IMR-90 (cell line): ENCODE measurements at regions not wholly inside any gene's neighbourhood (a gene's known extent, or its start where the extent isn't known, plus 50 kb on each side); places are given as distances from the start of the nearest gene placed in this dataset.

ENCODE experiments used
- ATAC-seq: fragments of 200-7000 bp; cut with Tn5 transposase; 2 replicates; pipeline ENCODE4 v1.9.1; 2020; ENCODE audit warnings: low read depth, mild to moderate bottlenecking, moderate library complexity
- BruUV-seq: library from RNA; stranded (reverse); fragments of 400-500 nt; replicated peaks from 2 replicates; lab custom pipeline; 2021; lab: Mats Ljungman, UMichigan
- CTCF ChIA-PET: fragments of 300-600 bp; formaldehyde crosslinking; extraction: SDS; loops from one replicate; lab custom pipeline; 2021; ENCODE audit warnings: antibody characterized with exemption; lab: Yijun Ruan, JAX
- POLR2A ChIA-PET: fragments of 300-600 bp; sonication (Branson Sonifier 250); formaldehyde crosslinking; loops from one replicate; lab custom pipeline; 2022; ENCODE audit warnings: antibody characterized with exemption; ENCODE audit not compliant: unreplicated experiment; lab: Charles Lee
- DNase-seq: peaks from one replicate; pipeline ENCODE4 v3.0.0; 2013
- H2AFZ ChIP-seq: replicated peaks from 2 replicates; pipeline ENCODE3; 2013; ENCODE audit warnings: low read length, mild to moderate bottlenecking; ENCODE audit not compliant: poor library complexity
- H2AK5ac ChIP-seq: 2 replicates; pipeline ENCODE4 v1.6.1; 2013; ENCODE audit warnings: low read depth, low read length, inconsistent platforms
- H2AK9ac ChIP-seq: replicated peaks from 2 replicates; pipeline ENCODE3; 2013; ENCODE audit warnings: mild to moderate bottlenecking, low read depth, low read length, moderate library complexity; ENCODE audit not compliant: poor library complexity
- H2BK120ac ChIP-seq: 2 replicates; pipeline ENCODE4 v1.6.1; 2013; ENCODE audit warnings: low read depth, low read length, inconsistent platforms
- H2BK15ac ChIP-seq: 3 replicates; pipeline ENCODE4 v1.6.1; 2013; ENCODE audit warnings: low read depth, low read length, inconsistent platforms
- H2BK20ac ChIP-seq: 2 replicates; pipeline ENCODE4 v1.6.1; 2013; ENCODE audit warnings: low read depth, mild to moderate bottlenecking, inconsistent platforms, low read length, moderate library complexity
- H2BK5ac ChIP-seq: 2 replicates; pipeline ENCODE4 v1.6.1; 2013; ENCODE audit warnings: mild to moderate bottlenecking, low read depth, low read length, inconsistent platforms; ENCODE audit not compliant: poor library complexity, severe bottlenecking
- H3K14ac ChIP-seq: replicated peaks from 2 replicates; pipeline ENCODE4 v1.6.1; 2013; ENCODE audit warnings: low read depth, low read length, inconsistent platforms
- H3K18ac ChIP-seq: 2 replicates; pipeline ENCODE4 v1.6.1; 2013; ENCODE audit warnings: low read depth, low read length, control low read depth
- H3K23ac ChIP-seq: 2 replicates; pipeline ENCODE4 v1.6.1; 2013; ENCODE audit warnings: low read depth, low read length, inconsistent platforms
- H3K27ac ChIP-seq: 2 replicates; pipeline ENCODE4 v1.5.1; 2013; ENCODE audit warnings: mild to moderate bottlenecking, control low read depth, low read length; ENCODE audit not compliant: insufficient read depth
- H3K27me3 ChIP-seq: 2 replicates; pipeline ENCODE4 v1.6.1; 2013; ENCODE audit warnings: low read length; ENCODE audit not compliant: control insufficient read depth, insufficient read depth
- H3K36me3 ChIP-seq: 2 replicates; pipeline ENCODE4 v1.6.1; 2013; ENCODE audit warnings: low read length, mixed read lengths; ENCODE audit not compliant: control insufficient read depth, insufficient read depth
- H3K4ac ChIP-seq: 2 replicates; pipeline ENCODE4 v1.6.1; 2013; ENCODE audit warnings: low read depth, low read length, inconsistent platforms
- H3K4me1 ChIP-seq: 2 replicates; pipeline ENCODE4 v1.6.1; 2013; ENCODE audit warnings: low read length, mixed read lengths; ENCODE audit not compliant: control insufficient read depth, insufficient read depth
- H3K4me2 ChIP-seq: 2 replicates; pipeline ENCODE4 v1.6.1; 2013; ENCODE audit warnings: low read depth, mild to moderate bottlenecking, control low read depth, low read length, moderate library complexity
- H3K4me3 ChIP-seq: 2 replicates; pipeline ENCODE4 v1.5.1; 2013; ENCODE audit warnings: low read depth, mild to moderate bottlenecking, control low read depth, low read length, moderate library complexity; ENCODE audit not compliant: insufficient read depth
- H3K56ac ChIP-seq: 2 replicates; pipeline ENCODE4 v1.6.1; 2013; ENCODE audit warnings: low read length, inconsistent platforms; ENCODE audit not compliant: insufficient read depth; ENCODE audit errors: extremely low read depth
- H3K79me1 ChIP-seq, 2 experiments: 2 replicates each; pipeline ENCODE4 v1.6.1; 2013; ENCODE audit warnings: low read length in 2 of 2, inconsistent platforms in 1 of 2, low read depth in 1 of 2
- H3K9ac ChIP-seq: 2 replicates; pipeline ENCODE4 v1.6.1; 2013; ENCODE audit warnings: low read depth, low read length, control low read depth
- H3K9me1 ChIP-seq: 2 replicates; pipeline ENCODE4 v1.6.1; 2013; ENCODE audit warnings: low read length, inconsistent platforms; ENCODE audit not compliant: insufficient read depth
- H3K9me3 ChIP-seq: 2 replicates; pipeline ENCODE4 v1.6.1; 2013; ENCODE audit warnings: low read length; ENCODE audit not compliant: control insufficient read depth, insufficient read depth
- H4K20me1 ChIP-seq: 2 replicates; pipeline ENCODE4 v1.6.1; 2013; ENCODE audit warnings: low read length, inconsistent platforms; ENCODE audit not compliant: insufficient read depth
- H4K5ac ChIP-seq: 2 replicates; pipeline ENCODE4 v1.6.1; 2013; ENCODE audit warnings: mild to moderate bottlenecking, low read depth, low read length, control low read depth
- H4K8ac ChIP-seq, 2 experiments: 2 replicates each; pipeline ENCODE4 v1.6.1; 2013; ENCODE audit warnings: low read depth in 2 of 2, low read length in 2 of 2, control low read depth in 1 of 2, inconsistent platforms in 1 of 2
- H4K91ac ChIP-seq: 2 replicates; pipeline ENCODE4 v1.6.1; 2013; ENCODE audit warnings: low read depth, low read length, inconsistent platforms; ENCODE audit not compliant: insufficient read depth
- CHD1 ChIP-seq: IDR thresholded peaks from 2 replicates; pipeline ENCODE4 v1.6.1; 2012; ENCODE audit warnings: low read depth, low read length, improper control_type of control experiment
- WGBS, 2 experiments: methylation state at CpG; one replicate each; pipeline versions ENCODE4 v1.1.5 to v1.1.7; 2013; ENCODE audit warnings: missing lambda C conversion rate in 2 of 2; ENCODE audit not compliant: insufficient read length in 1 of 2; ENCODE audit errors: extremely low coverage in 2 of 2; 5-methylcytosine and 5-hydroxymethylcytosine counted together
- dilution Hi-C: fragments of 300-500 bp; cut with HindIII; formaldehyde crosslinking; loops from one replicate; pipeline ENCODE4 v1.14.3; 2018; ENCODE audit warnings: low sequenced_read_pairs; ENCODE audit not compliant: unreplicated experiment
- in situ Hi-C: fragments of 300-500 bp; cut with MboI; formaldehyde crosslinking; loops from 3 replicates; pipeline ENCODE4 v1.14.3; 2019; ENCODE audit warnings: low sequenced_read_pairs, inconsistent platforms, mixed read lengths
- intact Hi-C: fragments of 100-400 bp; cut with micrococcal nuclease; formaldehyde crosslinking; loops from 2 replicates; pipeline ENCODE4 v1.10.0; 2022

- H3K4me2 ChIP-seq, result no peak overlapping the region
- H3K56ac ChIP-seq, result no peak overlapping the region
- no peak overlapping the region for H2AK5ac ChIP-seq
- ATAC-seq, result no peak
- TF ChIP-seq CHD1, result no peak
- H3K27me3 ChIP-seq, result no peaks in the 10 kb centered on the region
- no peak overlapping the region for H4K91ac ChIP-seq
- H3K23ac ChIP-seq, result no peak overlapping the region
- no peak for DNase-seq
- in situ Hi-C loops (no loop called here), dilution Hi-C loops (no loop called here), intact Hi-C loops (no loop called here)
- H2AK9ac ChIP-seq, result no peak overlapping the region
- no peak overlapping the region for H4K8ac ChIP-seq
- no peak overlapping the region for H3K4me3 ChIP-seq
- H3K4me1 ChIP-seq, result no peaks in the 10 kb centered on the region
- ChIA-PET CTCF (no interaction called here), POLR2A (no interaction called here)
- no peak overlapping the region for H3K4ac ChIP-seq
- no peak overlapping the region for H3K27ac ChIP-seq
- no CpG with 5 or more reads among the region's 4 CpGs for WGBS, 2 experiments
- no peaks in the 10 kb centered on the region for H3K9me1 ChIP-seq
- H3K14ac ChIP-seq, result no peak overlapping the region
- H4K5ac ChIP-seq, result no peak overlapping the region
- H3K79me1 ChIP-seq, result no peaks in the 10 kb centered on the region
- no peak overlapping the region for H2BK20ac ChIP-seq
- H3K9me3 ChIP-seq, result no peaks in the 10 kb centered on the region
- no TSS peak for BruUV-seq
- H2BK5ac ChIP-seq, result no peak overlapping the region
- no peak overlapping the region for H2BK15ac ChIP-seq
- no peak overlapping the region for H3K18ac ChIP-seq
- H2BK120ac ChIP-seq, result no peak overlapping the region
- no peaks in the 10 kb centered on the region for H4K20me1 ChIP-seq
- no peak overlapping the region for H2AFZ ChIP-seq
- H3K36me3 ChIP-seq, result no peaks in the 10 kb centered on the region
- H3K9ac ChIP-seq, result no peak overlapping the region
Measured at GRCh38 chr18:67074309-67074708, 442.2 kb downstream of the DSEL start.
